GM10266 (cell line): ENCODE measurements at regions not wholly inside any gene's neighbourhood (a gene's known extent, or its start where the extent isn't known, plus 50 kb on each side); places are given as distances from the start of the nearest gene placed in this dataset.

Source experiments
- DNase-seq: peaks from one replicate; pipeline ENCODE4 v3.0.0; 2012; ENCODE audit errors: extremely low spot score
- TF ChIP-seq, protein P1 (sequence below): IDR thresholded peaks from 2 replicates; pipeline ENCODE4 v1.5.1; 2012; ENCODE audit warnings: mild to moderate bottlenecking, low read depth; ENCODE audit not compliant: control insufficient read depth, insufficient read depth; ENCODE audit errors: missing control alignments

DNA sequence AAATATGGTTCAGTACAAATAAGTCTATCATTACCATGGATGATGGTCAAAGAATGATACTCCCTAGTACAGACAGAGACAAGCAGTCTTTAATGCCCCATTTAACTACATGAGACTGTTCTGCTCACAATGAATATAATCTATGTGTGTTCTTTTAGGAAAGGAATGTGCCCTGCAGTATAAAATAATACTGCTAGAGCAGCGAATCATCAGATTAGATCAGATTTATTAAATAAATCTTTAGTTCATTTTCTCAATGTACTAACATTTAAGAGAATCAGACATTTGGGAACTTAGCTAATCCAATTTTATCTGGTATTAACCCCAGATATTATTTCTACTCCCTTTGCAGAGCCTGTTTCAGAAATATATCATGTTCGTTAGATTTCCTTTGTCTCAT lies 272.0 kb upstream of the GCFC2 start:
- no peak for DNase-seq
- TF ChIP-seq, protein P1, sequence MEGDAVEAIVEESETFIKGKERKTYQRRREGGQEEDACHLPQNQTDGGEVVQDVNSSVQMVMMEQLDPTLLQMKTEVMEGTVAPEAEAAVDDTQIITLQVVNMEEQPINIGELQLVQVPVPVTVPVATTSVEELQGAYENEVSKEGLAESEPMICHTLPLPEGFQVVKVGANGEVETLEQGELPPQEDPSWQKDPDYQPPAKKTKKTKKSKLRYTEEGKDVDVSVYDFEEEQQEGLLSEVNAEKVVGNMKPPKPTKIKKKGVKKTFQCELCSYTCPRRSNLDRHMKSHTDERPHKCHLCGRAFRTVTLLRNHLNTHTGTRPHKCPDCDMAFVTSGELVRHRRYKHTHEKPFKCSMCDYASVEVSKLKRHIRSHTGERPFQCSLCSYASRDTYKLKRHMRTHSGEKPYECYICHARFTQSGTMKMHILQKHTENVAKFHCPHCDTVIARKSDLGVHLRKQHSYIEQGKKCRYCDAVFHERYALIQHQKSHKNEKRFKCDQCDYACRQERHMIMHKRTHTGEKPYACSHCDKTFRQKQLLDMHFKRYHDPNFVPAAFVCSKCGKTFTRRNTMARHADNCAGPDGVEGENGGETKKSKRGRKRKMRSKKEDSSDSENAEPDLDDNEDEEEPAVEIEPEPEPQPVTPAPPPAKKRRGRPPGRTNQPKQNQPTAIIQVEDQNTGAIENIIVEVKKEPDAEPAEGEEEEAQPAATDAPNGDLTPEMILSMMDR = no peak

DNA sequence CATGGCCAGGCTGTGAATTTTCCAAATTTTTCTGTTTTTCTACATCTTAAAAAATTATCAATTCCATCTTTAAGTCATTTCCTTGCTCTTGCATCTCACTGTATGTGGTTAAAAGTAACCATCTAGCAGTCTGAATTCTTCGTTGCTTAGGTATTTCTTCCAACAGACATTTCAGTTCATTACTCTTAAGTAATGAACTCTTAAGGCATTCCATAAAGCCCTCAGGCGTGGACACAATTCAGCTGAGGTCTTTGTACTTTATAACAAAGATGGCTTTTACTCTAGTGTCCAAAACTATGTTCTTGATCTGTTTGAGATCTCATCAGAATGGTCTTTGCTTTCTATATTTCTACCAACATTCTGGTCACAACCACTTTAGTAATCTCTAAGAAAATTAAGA lies 253.9 kb upstream of the GCFC2 start:
- DNase-seq = no peak
- TF ChIP-seq, protein P1 = no peak

DNA sequence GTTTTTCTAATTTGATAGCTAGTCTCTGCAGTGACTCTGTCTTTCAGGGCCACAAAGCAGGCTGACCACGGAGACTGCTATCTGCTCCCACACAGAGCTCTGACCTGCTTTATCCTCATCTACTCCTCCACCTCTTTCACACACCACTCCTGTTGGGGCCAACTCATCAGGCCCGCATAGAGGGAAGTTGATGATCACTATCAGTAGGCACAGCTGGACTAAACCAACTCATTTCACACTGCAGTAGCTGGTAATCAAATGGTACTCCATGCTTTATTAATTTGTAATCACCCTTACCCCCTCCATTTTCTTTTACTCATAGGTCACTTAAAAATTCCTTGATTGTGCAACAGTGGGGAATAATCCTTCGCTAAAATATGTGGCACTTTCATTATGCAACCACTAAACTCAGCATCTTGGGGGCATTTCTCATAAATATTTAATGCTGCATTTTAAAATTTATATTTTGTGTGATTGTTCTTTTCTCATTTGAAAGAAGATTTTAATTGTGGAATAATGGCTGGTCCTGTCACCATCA lies 249.8 kb upstream of the GCFC2 start:
- TF ChIP-seq, protein P1 = no peak
- no peak for DNase-seq

DNA sequence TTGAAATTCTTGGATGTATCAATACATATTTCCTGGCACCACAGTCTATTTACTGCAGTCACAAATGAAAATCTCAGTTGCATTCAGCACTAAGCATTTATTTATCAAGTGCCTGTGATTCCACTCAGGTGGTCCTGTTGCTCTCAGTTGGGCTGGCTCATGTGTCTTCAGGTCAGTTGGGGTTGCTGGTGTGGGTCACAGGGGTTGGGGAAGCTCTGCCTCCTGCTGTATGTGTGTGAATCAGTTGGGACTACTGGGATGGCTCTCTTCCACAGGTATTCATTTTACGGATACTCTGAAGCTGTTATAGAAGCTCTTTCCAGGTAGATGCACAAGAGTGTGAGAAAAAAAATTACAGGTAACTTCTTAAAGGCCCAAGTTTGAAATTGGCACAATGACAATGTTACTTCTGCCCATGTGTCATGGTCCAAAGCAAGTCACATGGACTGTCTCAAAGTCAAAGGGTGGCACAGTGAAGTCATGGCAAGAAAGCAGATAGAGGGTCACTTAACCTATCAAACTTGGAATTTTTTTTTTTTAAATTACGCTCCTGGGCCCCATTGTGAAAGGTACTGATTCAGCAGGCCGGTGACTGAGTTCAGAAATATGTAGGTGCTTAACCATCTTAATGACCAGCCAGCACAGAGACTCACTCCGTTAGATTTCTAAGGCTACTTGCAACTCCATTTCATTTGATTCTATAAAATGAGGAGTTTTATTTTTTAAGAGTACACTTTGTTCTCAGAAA lies 249.2 kb upstream of the GCFC2 start:
- DNase-seq = no peak
- TF ChIP-seq, protein P1 = no peak

DNA sequence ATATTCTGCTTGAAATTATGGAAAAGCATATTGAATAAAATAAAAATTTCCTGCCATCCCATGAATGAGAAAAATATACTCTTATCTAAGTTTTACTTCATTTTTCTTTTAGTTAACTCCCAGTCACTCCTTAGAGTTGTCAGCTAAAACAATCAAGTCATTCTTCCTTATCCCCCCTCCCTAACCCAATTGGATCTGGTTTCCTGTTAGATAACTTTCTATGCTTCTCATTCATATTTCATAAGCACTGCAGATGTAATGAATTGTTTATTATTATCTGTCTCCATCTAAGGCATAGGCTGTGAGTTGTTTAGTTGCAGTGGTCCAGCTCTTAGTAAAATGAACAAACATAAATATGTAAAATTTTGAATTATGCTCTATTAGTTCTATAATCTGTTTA lies 244.0 kb upstream of the GCFC2 start:
- TF ChIP-seq, protein P1 = no peak

DNA sequence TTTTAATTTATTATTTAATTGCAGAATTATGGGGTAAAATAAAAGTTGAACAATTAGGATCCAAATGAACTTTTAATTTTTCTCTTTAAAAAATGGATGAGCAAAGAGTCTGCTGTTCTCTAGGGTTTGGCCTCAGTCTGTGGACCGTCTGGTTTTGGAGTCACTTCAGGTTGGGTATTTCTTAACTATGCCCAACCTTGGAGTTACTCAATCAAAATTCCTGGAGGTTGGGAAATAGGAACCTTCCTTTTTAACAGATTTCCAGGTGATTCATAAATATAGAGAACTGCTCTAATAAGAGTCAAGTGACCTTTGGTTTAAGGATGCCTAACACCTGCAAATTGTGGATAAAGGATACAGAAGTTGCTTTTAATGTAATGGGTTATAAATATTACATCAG lies 241.5 kb upstream of the GCFC2 start:
- no peak for DNase-seq
- TF ChIP-seq, protein P1 = no peak

More for the DNA sequence above, 244.0 kb upstream of the GCFC2 start:
- DNase-seq = no peak

DNA sequence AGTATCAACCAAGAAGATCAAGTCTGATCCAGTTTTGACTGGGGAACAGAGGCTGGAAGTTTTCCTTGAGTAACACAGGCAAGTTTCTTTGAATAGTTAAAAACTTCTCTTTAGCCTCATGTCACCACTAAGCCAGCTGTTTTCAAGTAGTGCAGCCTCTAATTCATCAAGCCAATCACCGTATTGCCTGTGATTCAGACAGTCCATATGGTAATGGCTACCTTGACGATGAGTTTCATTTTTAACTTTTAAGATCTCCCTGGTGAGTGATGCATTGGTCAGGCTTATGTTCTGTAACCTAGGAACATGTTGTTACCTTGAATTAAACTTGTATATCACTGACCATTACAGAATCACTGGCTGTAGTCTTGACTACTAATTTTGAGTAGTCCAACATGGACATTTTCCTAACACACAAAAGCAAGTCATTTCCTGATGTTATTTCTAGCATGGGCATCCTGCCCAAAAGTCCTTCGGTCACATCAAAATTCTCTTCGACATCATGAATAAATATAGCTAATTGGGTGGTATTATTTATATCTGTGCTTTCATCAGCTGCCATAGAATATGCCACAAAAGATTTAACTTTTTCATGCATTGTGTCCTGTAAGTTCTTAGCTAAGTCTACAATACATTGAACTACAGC lies 238.8 kb upstream of the GCFC2 start:
- TF ChIP-seq, protein P1 = no peak
- DNase-seq = no peak
